HG03139 (cell line): ENCODE measurements at regions not wholly inside any gene's neighbourhood (a gene's known extent, or its start where the extent isn't known, plus 50 kb on each side); places are given as distances from the start of the nearest gene placed in this dataset.
"Not testable (repeated sequence)": the region's sequence is repeated elsewhere in the genome, so short reads cannot be mapped to it uniquely, and the experiment has no call there.

Experiments used
- ATAC-seq: cut with Tn5 transposase; IDR thresholded peaks from one replicate; pipeline ENCODE4 v1.9.1; 2021; ENCODE audit not compliant: unreplicated experiment

DNA sequence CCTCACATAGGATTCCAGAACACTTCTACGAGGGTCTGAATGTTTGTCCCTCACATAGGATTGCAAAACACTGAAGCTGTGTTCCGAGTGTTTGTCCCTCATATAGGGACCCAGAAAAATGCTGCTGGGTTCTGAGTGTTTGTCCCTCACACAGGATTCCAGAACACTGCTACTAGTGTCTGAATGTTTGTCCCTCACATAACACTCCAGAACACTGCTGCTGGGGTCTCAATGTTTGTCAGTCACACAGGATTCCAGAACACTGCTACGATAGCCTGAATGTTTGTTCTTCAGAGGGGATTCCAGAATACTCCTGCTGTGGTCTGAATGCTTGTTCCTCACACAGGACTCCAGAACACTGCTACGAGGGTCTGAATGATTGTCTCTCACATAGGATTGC lies 218.7 kb downstream of the FOXD4L6 start:
- ATAC-seq, result no peak

DNA sequence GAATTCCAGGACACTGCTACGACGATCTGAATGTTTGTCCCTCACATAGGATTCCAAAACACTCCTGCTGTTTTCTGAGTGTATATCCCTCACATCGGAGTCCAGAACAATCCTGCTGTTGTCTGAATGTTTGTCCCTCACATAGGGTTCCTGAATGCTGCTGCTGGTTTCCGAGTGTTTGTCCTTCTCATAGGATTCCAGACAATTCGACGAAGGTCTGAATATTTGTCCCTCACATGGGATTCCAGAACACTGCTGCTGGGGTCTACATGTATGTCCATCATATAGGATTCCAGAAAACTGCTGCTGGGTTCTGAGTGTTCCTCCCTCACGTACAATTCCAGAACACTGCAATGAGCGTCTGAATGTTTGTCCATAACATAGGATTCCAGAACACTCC lies 219.4 kb downstream of the FOXD4L6 start:
- not testable (repeated sequence) for ATAC-seq

DNA sequence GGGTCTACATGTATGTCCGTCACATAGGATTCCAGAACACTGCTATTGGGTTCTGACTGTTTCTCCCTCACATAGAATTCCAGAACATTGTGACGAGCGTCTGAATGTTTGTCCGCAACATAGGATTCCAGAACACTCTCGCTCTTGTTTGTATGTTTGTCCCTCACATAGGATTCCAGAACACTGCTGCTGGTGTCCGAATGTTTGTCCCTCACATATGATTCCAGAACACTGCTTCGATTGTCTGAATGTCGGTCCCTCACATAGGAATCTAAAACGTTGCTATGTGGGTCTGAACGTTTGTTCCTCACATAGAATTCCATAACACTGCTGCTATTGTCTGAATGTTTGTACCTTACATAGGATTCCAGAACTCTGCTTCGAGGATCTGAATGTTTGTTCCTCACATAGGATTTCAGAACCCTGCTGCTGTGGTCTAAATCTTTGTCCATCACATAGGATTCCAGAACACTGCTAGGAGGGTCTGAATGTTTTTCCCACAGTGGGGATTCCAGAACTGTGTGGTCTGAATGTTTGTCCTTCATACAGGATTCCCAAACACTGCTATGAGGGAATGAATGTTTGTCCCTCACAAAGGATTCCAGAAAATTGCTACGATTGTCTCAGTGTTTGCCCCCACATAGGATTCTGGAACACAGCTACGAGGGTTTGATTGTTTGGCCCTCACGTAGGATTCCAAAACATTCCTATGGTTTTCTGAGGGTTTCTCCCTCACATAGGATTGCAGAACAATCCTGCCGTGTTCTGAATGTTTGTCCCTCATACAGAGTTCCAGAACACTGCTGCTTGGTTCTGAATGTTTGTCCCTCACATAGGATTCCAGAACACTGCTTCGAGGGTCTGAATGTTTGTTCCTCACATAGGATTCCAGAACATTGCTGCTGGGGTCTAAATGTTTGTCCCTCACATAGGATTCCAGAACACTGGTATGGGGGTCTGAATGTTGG lies 220.5 kb downstream of the FOXD4L6 start:
- ATAC-seq, result no peak

DNA sequence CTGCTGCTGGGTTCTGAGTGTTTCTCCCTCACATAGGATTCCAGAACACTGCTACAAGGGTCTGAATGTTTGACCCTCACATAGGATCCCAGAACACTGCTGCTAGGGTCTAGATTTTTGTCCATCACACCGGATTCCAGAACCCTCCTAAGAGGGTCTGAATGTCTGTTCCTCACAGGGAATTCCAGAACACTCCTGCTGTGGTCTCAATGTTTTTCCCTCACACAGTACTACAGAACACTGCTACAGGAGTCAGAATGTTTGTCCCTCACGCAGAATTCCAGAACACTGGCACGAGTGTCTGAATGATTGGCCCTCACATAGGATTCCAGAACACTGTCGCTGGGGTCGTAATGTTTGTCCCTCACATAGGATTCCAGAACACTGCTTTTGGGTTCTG lies 221.6 kb downstream of the FOXD4L6 start:
- ATAC-seq, result not testable (repeated sequence)

DNA sequence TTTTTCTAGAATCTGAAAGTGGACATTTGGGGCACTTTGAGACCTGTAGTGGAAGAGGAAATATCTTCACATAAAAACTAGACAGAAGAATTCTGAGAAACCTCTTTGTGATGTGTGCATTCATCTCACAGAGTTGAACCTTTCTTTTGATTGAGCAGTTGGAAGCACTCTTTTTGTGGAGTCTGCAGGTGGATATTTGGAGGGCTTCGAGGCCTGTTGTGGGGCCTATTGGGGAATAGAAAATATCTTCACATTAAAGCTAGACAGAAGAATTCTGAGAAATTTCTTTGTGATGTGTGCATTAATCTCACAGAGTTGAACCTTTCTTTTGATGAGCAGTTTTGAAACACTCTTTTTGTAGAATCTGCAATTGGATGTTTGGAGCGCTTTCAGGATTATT lies 236.2 kb downstream of the FOXD4L6 start:
- ATAC-seq, result not testable (repeated sequence)

DNA sequence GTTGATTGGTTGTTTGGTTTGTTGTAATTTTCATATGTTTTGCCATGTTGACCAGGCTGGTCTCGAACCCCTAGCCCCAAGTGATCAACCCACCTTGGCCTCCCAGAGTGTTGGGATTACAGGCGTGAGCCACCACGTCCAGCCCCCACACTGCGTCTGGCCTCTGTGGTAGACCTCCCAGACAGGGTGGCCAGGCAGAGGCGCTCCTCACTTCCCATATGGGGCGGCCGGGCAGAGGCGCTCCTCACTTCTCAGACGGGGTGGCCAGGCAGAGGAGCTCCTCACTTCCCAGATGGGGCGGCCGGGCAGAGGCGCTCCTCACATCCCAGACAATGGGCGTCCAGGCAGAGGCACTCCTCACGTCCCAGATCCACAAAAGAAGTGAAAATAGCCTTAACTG lies 242.6 kb downstream of the FOXD4L6 start:
- ATAC-seq, result not testable (repeated sequence)

DNA sequence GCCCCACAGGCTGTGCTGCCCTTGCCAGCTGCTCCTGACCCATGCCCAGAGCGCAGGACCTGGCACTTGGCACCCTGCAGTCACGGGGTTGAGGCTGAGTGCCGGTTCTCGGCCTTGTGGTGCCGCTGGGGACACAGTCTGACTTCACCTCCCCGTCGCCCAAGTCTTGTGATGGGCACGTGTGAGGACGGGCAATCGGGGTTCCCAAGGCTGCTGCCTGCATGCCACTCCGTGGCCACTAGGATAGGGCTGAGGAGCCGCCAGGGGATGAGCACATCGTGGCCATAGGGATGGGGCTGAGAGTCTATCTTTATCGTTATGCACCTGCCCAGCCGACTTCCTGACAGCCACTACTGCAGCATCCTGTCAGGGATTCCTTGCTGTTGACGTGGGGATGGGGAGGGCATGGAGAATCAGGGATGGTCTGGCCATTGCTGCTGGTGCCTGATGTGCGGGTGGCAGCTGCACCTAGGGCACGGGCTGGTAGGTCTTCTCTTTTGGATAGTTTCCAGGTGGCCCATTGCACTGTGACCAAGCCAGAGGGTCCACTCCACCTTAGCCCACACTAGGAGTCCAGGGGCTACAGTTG lies 243.5 kb downstream of the FOXD4L6 start:
- not testable (repeated sequence) for ATAC-seq

DNA sequence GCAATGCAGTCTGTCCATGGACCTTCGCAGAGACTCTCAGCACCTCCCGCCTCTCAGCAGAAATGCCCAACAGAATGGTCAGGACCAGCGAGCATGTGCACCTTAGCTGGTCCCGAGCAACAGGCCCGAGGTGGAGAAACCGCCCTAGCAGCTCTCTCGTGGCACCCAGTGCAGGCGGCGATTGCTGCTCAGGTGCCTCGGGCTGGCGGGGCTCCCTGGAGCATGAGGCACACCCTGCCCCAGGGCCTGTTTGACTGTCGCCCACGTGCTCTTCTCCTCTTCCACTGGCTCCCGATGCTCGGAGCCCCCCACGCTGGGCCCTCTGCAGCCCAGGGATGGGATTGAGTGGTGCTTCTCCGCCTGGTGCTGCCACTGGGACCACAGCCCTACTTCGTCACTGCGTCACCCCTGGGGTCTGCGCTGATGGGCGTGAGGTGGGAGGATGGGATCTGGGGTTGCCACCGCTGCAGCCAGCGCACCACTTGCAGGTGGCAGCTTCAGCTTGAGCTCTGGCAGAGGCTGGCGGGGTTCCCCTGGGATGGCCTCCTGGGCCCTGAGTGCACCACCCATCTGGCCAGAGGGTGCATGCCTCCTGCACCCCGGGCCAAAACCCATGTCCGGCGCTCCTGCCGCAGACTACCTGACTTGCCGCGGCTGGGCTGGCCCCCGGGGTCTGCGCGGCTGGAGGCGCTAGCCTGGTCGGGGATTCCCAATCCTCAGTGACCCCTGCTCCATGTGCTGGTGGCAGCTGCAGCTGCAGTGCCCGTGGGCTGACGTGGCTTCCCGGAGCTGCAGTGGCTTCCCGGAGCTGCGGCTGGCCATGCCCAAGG lies 244.2 kb downstream of the FOXD4L6 start:
- no peak for ATAC-seq

DNA sequence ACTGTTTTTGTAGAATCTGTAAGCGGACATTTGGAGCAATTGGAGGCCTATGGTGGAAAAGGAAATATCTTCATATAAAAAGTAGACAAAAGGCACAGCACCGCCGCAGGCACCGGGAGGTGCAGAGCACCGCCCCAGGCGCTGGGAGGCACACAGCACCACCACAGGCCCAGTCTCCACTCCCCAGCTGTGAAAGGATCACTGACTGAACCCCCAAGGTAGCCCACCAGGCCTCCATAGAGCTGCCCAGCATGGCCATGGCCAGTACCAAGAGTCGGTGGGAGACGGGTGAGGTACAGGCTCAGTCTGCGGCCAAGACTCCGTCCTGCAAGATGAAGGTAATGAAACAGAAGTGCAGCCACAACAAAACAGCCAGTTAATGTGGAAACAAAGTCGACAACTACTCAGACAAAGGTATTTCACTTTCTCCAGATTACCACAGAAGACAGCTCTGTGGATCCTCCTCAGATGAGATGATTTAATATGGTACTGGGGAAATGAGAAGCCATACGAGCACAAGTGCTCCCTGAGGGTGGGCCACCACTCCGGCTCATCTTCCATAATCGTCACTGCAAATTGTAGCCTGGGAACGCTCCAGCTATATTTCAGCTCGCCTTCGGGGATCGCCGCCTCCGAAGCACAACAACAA lies 244.9 kb downstream of the FOXD4L6 start:
- ATAC-seq, result not testable (repeated sequence)

DNA sequence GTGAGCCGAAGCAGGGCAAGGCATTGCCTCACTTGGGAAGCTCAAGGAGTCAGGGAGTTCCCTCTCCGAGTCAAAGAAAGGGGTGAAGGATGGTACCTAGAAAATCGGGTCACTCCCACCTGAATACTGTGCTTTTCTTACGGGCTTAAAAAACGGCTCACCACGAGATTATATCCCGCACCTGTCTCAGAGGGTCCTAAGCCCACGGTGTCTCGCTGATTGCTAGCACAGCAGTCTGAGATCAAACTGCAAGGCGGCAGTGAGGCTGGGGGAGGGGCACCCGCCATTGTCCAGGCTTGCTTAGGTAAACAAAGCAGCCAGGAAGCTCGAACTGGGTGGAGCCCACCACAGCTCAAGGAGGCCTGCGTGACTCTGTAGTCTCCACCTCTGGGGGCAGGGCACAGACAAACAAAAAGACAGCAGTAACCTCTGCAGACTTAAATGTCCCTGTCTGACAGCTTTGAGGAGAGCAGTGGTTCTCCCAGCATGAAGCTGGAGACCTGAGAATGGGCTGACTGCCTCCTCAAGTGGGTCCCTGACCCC lies 254.7 kb downstream of the FOXD4L6 start:
- not testable (repeated sequence) for ATAC-seq

DNA sequence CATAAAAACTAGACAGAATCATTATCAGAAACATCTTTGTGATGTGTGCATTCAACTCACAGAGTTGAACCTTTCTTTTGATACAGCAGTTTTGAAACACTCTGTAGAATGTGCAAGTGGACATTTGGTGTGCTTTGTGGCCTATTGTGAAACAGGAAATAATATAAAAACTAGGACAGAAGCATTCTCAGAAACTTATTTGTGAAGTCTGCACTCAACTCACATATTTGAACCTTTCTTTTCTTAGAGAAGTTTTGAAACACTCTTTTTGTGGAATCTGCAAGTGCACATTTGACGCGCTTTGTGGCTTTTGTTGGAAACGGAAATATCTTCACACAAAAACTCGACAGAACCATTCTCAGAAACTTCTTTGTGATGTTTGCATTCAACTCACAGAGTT lies 260.0 kb downstream of the FOXD4L6 start:
- ATAC-seq, result not testable (repeated sequence)
